Mesodermal cell (in vitro differentiated cells): ENCODE measurements at regions not wholly inside any gene's neighbourhood (a gene's known extent, or its start where the extent isn't known, plus 50 kb on each side); places are given as distances from the start of the nearest gene placed in this dataset.
A peak's percentile ranks its signal among the peaks of the same experiment; 100 is the strongest.

Experiments
- H3K27ac ChIP-seq: 2 replicates; pipeline ENCODE4 v1.7.0; 2013; ENCODE audit warnings: mild to moderate bottlenecking, low read depth, low read length, moderate library complexity; ENCODE audit not compliant: severe bottlenecking
- H3K36me3 ChIP-seq: 2 replicates; pipeline ENCODE4 v1.7.1; 2013; ENCODE audit warnings: mild to moderate bottlenecking, low read length, moderate library complexity; ENCODE audit not compliant: control insufficient read depth, insufficient read depth
- H3K4me1 ChIP-seq: one replicate; pipeline ENCODE4 v1.7.1; 2013; ENCODE audit warnings: mild to moderate bottlenecking, low read length; ENCODE audit not compliant: insufficient read depth, control insufficient read depth, poor library complexity, severe bottlenecking
- H3K4me3 ChIP-seq: 2 replicates; pipeline ENCODE4 v1.7.0; 2013; ENCODE audit warnings: low read length, control low read depth, mild to moderate bottlenecking; ENCODE audit not compliant: insufficient read depth, poor library complexity, severe bottlenecking; ENCODE audit errors: extremely low read depth
- H3K9me3 ChIP-seq: 2 replicates; pipeline ENCODE4 v1.7.1; 2013; ENCODE audit warnings: mild to moderate bottlenecking, low read length, moderate library complexity; ENCODE audit not compliant: control insufficient read depth
- WGBS, 2 experiments: methylation state at CpG; one replicate each; pipeline ENCODE4 v1.1.5; 2013; ENCODE audit warnings: missing lambda C conversion rate in 2 of 2; ENCODE audit not compliant: insufficient coverage in 2 of 2; 5-methylcytosine and 5-hydroxymethylcytosine counted together

DNA sequence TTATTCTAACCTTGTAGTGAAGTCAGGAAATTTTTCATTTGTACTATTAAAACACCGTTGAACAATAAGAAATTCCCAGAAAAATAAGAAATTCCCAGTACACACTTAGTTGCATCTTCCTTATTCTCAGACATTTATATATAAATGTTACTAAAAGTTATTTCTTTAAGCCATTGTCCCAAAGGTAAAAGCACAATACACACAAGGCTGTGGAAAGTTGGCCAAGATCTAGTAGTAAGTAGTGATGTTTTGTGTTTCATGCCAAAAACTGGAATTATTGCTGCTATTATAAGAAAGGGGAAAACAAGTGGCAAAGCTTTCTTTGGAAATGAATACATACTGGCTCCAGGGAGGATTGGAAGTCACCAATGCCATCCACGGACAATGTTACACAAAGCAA lies 802.5 kb upstream of the DPPA4 start:
- H3K36me3 ChIP-seq, result no peaks in the 10 kb centered on the region
- 83 to 100% methylated on average over 1 of the region's 2 CpGs for WGBS, 2 experiments
- no peak overlapping the region for H3K27ac ChIP-seq
- H3K4me1 ChIP-seq, result no peaks in the 10 kb centered on the region
- H3K9me3 ChIP-seq, result no peaks in the 10 kb centered on the region
- H3K4me3 ChIP-seq, result no peak overlapping the region

DNA sequence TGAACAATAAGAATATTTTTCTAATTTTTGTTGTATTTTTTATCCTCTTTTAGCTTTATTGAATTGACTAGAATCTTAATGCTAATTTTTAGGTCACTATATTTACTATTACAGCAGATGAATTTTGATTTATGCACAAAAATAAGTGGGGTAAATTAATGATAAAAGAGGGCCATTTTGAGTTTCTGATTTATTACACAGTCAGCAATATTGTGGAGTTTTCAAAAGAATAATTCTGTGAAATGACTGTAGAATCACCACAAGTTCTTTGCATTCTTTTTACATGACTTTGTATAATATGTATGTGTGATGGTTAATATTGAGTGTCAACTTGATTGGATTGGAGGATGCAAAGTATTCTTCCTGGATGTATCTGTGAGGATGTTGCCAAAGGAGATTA lies 812.4 kb upstream of the DPPA4 start:
- no peaks in the 10 kb centered on the region for H3K9me3 ChIP-seq
- no peaks in the 10 kb centered on the region for H3K36me3 ChIP-seq
- H3K4me1 ChIP-seq, result no peaks in the 10 kb centered on the region
- H3K27ac ChIP-seq, result no peak overlapping the region
- no peak overlapping the region for H3K4me3 ChIP-seq

DNA sequence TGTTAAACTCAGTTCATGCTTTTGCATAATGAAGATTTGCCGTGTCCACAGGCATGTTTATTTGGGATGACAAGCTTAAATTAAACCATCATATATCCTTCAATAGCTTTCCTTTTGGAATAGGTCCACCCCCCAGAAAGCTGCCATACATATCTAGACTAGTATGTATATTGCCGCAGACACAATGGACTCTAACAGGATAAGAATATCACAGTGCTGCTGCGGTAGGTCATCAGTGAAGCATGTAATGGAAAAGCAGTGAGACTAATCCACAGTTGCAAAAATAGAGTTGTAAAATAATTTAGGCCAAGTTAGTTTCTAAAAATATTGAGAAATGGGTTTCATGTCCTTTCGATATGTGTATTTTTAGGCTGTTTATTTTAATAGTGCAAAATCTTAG lies 819.9 kb upstream of the DPPA4 start:
- Histone ChIP-seq H3K27ac (no peak overlapping the region), H3K9me3 (no peaks in the 10 kb centered on the region), H3K36me3 (no peaks in the 10 kb centered on the region), H3K4me1 (no peaks in the 10 kb centered on the region), H3K4me3 (no peak overlapping the region)
- 83 to 90% methylated on average over 2 of the region's 4 CpGs for WGBS, 2 experiments

DNA sequence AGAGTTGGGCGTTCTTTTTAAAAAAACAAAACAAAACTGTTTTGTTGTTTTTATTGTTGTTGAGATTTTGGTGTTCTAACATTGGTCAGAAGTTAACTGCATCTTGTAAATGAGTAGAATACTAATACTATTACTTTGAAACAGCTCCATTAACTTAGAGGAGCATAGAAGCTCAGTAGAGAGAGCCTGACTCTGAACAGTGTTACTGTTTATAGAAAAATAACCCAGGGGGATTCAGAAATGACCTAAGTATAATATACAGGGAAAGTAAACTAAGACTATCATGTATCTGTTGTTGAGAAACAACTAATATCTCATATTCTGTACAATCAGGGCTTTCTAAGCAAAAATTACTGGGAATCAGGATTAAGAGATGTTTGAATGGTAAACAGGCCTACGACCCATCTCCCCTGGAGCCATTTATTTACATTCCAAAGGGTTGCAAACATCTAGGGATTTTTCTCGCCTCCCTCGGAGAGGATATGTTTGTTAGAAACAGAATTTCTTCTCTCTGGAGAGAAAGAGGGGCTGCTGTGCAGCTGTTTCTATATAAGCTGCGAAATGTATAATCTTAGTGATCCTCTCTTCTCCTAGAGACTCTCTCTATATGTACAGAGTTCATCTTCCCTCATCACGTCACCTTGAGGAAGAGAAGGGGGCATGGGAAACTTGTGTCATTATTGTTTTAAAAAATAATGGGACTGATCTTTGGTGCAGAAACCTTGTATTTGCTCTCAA lies 827.5 kb upstream of the DPPA4 start:
- Histone ChIP-seq H3K27ac (peak overlapping the region; percentile 45), H3K36me3 (no peaks in the 10 kb centered on the region), H3K9me3 (no peaks in the 10 kb centered on the region), H3K4me3 (no peak overlapping the region), H3K4me1 (peaks cover 8% of the 10 kb centered on the region)
- WGBS, 2 experiments, result 100% methylated on average over 1 of the region's 6 CpGs; no CpG with 5 or more reads in 1 of the 2 experiments

DNA sequence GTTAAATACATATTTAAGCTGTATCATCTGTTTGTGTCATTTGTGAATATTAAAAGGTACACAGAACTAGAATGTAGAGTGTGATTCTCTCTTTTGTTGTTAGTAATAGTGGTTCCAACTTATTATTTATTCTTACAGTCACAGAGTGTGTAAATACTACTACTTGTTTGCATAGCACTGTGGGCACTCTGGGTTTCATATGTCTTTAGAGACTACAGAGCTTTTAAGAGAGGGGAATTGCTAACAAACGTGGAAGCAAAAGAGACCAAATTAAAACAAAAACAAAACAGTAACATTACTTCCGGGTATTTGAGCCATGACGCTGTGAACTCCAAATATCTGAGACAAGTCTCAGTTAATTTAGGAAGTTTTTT lies 828.0 kb upstream of the DPPA4 start:
- Histone ChIP-seq H3K27ac (peak overlapping the region; percentile 45), H3K4me1 (peaks cover 8% of the 10 kb centered on the region), H3K4me3 (no peak overlapping the region), H3K9me3 (no peaks in the 10 kb centered on the region), H3K36me3 (no peaks in the 10 kb centered on the region)
- WGBS, 2 experiments, result 63% methylated on average over 2 of the region's 3 CpGs; no CpG with 5 or more reads in 1 of the 2 experiments

DNA sequence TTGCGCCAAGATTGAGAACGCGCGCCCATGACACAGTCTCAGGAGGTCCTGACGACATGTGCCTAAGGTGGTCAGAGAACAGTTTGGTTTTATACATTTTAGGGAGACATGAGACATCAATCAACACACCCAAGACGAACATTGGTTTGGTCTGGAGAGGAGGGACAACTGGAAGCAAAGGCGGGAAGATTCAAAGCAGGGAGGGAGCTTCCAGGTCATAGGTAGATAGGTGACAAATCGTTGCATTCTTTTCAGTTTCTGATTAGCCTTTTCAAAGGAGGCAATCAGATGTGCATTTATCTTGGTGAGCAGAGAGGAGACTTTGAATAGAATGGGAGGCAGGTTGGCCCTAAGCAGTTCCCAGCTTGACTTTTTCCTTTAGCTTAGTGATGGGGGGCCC lies 828.4 kb upstream of the DPPA4 start:
- no peak overlapping the region for H3K4me3 ChIP-seq
- 20 to 25% methylated on average over 2 of the region's 8 CpGs for WGBS, 2 experiments
- peaks cover 8% of the 10 kb centered on the region for H3K4me1 ChIP-seq
- H3K27ac ChIP-seq, result no peak overlapping the region
- no peaks in the 10 kb centered on the region for H3K9me3 ChIP-seq
- H3K36me3 ChIP-seq, result no peaks in the 10 kb centered on the region

DNA sequence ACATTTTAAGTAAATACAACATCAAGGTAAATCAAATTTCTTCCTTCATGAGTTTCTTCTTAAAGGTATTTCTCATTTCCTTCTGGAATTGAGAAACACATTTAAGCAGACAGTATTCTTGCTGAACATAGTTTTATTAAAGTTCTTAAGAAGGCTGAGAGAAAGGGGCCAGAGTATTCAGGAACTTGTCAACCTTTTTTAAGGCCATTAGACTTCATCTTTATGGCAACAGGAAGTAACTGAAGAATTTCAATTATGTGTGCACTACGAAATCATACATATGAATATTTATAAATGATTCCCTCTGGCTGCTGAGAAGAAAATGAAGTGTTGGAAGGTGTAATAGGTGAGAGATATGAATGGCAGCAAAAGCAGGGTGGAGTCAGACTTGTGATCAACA lies 829.4 kb upstream of the DPPA4 start:
- no peak overlapping the region for H3K4me3 ChIP-seq
- H3K36me3 ChIP-seq, result no peaks in the 10 kb centered on the region
- no peak overlapping the region for H3K27ac ChIP-seq
- H3K9me3 ChIP-seq, result no peaks in the 10 kb centered on the region
- WGBS, 2 experiments, result no CpG with 5 or more reads among the region's 1 CpG
- peaks cover 8% of the 10 kb centered on the region for H3K4me1 ChIP-seq

DNA sequence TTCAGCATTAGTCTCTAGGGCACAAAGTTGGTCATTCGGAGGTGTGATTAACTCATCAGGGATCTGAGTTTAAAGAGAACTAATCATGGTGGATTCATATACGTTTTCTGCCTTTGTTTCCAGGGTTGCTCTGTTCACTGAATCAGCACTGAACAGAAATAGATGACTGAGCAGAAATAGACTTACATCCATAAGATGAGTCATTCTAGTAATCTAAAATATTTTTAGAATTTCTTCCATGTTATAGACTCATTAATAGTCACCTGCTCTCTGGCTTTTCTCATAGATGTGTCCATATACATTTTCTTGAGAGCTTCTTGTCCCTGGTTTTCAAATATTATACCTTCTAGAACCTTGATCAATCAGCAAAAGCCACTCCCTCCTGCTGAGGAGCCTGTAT lies 837.6 kb upstream of the DPPA4 start:
- Histone ChIP-seq H3K4me3 (no peak overlapping the region), H3K27ac (no peak overlapping the region), H3K9me3 (no peaks in the 10 kb centered on the region), H3K36me3 (no peaks in the 10 kb centered on the region), H3K4me1 (no peaks in the 10 kb centered on the region)
- WGBS, 2 experiments, result 92 to 100% methylated on average over 1 to 2 of the region's 2 CpGs

DNA sequence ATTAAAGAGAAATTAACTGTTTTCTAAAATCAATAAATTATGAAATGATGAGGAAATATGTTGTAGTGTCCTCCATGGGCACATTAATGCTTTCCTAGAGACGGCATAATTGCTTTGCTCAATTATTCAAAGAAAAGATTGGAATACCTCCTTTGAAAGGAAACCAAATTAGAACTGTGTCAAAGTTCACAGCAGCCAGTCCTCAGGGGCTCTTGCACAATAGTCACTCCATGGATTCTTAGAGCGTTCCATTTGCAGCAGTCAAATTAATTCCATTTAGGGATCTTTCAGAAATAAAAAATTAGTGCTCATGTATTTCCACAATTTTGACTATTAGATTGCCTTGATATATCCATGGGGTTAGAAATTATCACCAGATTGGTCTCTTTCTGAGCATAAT lies 841.6 kb upstream of the DPPA4 start:
- Histone ChIP-seq H3K4me3 (no peak overlapping the region), H3K4me1 (no peaks in the 10 kb centered on the region)
- WGBS, 2 experiments, result 60 to 100% methylated on average over 1 of the region's 2 CpGs

DNA sequence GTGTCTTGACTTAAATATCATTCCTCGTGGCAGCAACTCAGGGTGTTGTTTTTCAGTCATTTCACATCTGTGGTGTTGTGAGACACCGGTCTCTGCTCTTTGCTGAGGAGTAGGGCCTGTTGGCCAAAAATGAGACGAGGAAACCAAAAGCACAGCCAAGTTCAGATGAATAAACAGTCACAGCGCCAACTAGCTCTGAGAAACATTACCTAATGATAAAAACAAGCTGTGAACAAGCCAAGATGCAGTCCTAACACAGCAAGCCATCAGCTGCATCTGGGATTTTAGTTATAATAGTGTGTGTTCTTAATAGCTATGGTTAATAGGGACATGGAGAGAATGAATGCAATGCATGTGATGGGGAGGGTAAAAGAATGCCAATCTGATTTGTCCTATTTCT lies 843.4 kb upstream of the DPPA4 start:
- Histone ChIP-seq H3K4me3 (no peak overlapping the region), H3K27ac (no peak overlapping the region)
- 60 to 100% methylated on average over 1 to 2 of the region's 4 CpGs for WGBS, 2 experiments

More for the DNA sequence above, 841.6 kb upstream of the DPPA4 start:
- no peaks in the 10 kb centered on the region for H3K9me3 ChIP-seq
- no peak overlapping the region for H3K27ac ChIP-seq
- no peaks in the 10 kb centered on the region for H3K36me3 ChIP-seq

DNA sequence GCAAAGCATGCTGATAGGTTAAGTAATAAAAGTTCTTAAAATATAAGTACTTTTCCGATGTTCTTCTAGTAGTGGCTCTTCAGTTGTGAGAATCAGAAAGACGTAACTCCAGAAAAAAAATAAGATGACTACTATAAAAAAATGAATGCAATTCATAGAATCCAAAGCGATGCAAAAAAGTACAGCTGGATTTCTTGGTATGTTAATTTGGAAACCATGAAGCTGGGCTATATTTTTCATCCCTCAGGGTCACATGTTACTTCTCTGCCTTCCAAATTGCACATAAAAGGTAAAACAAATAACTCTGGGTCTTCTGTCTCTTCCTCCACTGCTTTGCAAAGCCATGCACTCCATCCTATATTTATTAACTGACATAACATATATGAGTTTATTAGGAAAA lies 843.9 kb upstream of the DPPA4 start:
- H3K4me3 ChIP-seq, result no peak overlapping the region
- no peaks in the 10 kb centered on the region for H3K4me1 ChIP-seq
- no peak overlapping the region for H3K27ac ChIP-seq
- no peaks in the 10 kb centered on the region for H3K9me3 ChIP-seq
- no CpG with 5 or more reads among the region's 3 CpGs for WGBS, 2 experiments
- no peaks in the 10 kb centered on the region for H3K36me3 ChIP-seq

More for the DNA sequence above, 843.4 kb upstream of the DPPA4 start:
- Histone ChIP-seq H3K4me1 (no peaks in the 10 kb centered on the region), H3K36me3 (no peaks in the 10 kb centered on the region), H3K9me3 (no peaks in the 10 kb centered on the region)
